ENCODE measurements at regions not wholly inside any gene's neighbourhood (a gene's known extent, or its start where the extent isn't known, plus 50 kb on each side); places are given as distances from the start of the nearest gene placed in this dataset.
"Not testable (repeated sequence)": the region's sequence is repeated elsewhere in the genome, so short reads cannot be mapped to it uniquely, and the experiment has no call there.

GRCh38 chr14:53247596-53248370 lies 94.7 kb upstream of the DDHD1 start:
- ChIA-PET CTCF (interaction anchor here (0.8 to 2.0 kb wide), 4 partner anchors 11 to 48 kb away, joined by 3 to 7 read pairs (median 6); no protein-coding TSS in a partner anchor), POLR2A (no interaction called here)
- DNase-seq (ENCODE audit: extremely low spot score) = no peak
- no peak for TF ChIP-seq CTCF (IDR thresholded peaks at IDR 0.05; ENCODE audit: control extremely low read depth, extremely low read depth, low read depth, missing control alignments)

GRCh38 chr14:53242898-53243297 lies 89.8 kb upstream of the DDHD1 start:
- CTCF ChIA-PET, POLR2A ChIA-PET: not testable (repeated sequence)

GRCh38 chr14:53237488-53237887 lies 84.4 kb upstream of the DDHD1 start:
- ChIA-PET POLR2A (no interaction called here), CTCF (interaction anchor here (1.2 kb wide), 1 partner anchor 10 kb away, joined by 3 read pairs; no protein-coding TSS in a partner anchor)
- TF ChIP-seq CTCF (IDR thresholded peaks at IDR 0.05; ENCODE audit: control extremely low read depth, extremely low read depth, low read depth, missing control alignments) = no peak
- DNase-seq (ENCODE audit: extremely low spot score) = no peak

More at GRCh38 chr14:53242898-53243297, 89.8 kb upstream of the DDHD1 start:
- DNase-seq (ENCODE audit: extremely low spot score) = not testable (repeated sequence)

- no peak for TF ChIP-seq CTCF (IDR thresholded peaks at IDR 0.05; ENCODE audit: control extremely low read depth, extremely low read depth, low read depth, missing control alignments)
- DNase-seq (ENCODE audit: extremely low spot score) = no peak
- ChIA-PET POLR2A (no interaction called here), CTCF (interaction anchor here (0.9 to 1.2 kb wide), 3 partner anchors 11 to 56 kb away, joined by 3 read pairs; no protein-coding TSS in a partner anchor)
Measured at GRCh38 chr14:53236708-53237107, 83.6 kb upstream of the DDHD1 start.

- CTCF ChIA-PET = interaction anchor here (1.1 to 4.0 kb wide), 4 partner anchors 11 to 1117 kb away, joined by 3 to 12 read pairs (median 4); no protein-coding TSS in a partner anchor
- TF ChIP-seq CTCF (IDR thresholded peaks at IDR 0.05; ENCODE audit: control extremely low read depth, extremely low read depth, low read depth, missing control alignments) = no peak
- POLR2A ChIA-PET = no interaction called here
- no peak for DNase-seq (ENCODE audit: extremely low spot score)
Measured at GRCh38 chr14:53231171-53231570, 78.0 kb upstream of the DDHD1 start.

- DNase-seq (ENCODE audit: extremely low spot score) = no peak
- no peak for TF ChIP-seq CTCF (IDR thresholded peaks at IDR 0.05; ENCODE audit: control extremely low read depth, extremely low read depth, low read depth, missing control alignments)
- ChIA-PET CTCF (interaction anchor here (1.0 to 1.4 kb wide), 2 partner anchors 11 to 12 kb away, joined by 3 to 5 read pairs; no protein-coding TSS in a partner anchor), POLR2A (no interaction called here)
Measured at GRCh38 chr14:53228966-53229365, 75.8 kb upstream of the DDHD1 start.

- ChIA-PET POLR2A (no interaction called here), CTCF (interaction anchor here (1.3 to 1.9 kb wide), 4 partner anchors 8 to 78 kb away, joined by 3 to 5 read pairs (median 4); no protein-coding TSS in a partner anchor)
- DNase-seq (ENCODE audit: extremely low spot score) = no peak
- TF ChIP-seq CTCF (IDR thresholded peaks at IDR 0.05; ENCODE audit: control extremely low read depth, extremely low read depth, low read depth, missing control alignments) = no peak
Measured at GRCh38 chr14:53227154-53227718, 74.1 kb upstream of the DDHD1 start.

All from GM10248 (cell line).